Activated T-cell treated with anti-CD3 and anti-CD28 coated beads, Interleukin-2, amount 50 U/mL, for 48 hours (primary cell): ENCODE measurements at regions not wholly inside any gene's neighbourhood (a gene's known extent, or its start where the extent isn't known, plus 50 kb on each side); places are given as distances from the start of the nearest gene placed in this dataset.

Source experiments
- DNase-seq, 2 experiments: peaks; one replicate each; pipeline ENCODE4 v3.0.0-alpha.2; 2020

DNA sequence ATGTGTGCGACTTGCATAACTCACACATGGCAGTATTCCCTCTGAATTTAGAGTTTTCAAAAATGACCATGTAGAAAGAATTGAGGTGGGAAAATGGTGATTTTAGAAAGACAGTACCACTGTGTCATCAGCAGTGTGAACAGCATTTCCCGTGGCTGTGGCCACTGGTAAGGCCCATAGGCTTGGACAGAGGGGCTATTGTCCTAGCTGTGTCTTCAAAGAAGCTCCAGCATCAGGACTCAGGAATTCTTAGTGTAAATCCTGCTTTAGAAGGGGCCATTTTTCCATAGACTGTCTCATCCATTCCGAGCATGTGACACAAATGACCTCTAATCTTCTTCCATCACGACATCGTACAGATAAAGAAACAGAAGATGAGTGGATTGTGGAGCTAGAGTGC lies 119.3 kb upstream of the BACE2 start:
- DNase-seq: no peak

DNA sequence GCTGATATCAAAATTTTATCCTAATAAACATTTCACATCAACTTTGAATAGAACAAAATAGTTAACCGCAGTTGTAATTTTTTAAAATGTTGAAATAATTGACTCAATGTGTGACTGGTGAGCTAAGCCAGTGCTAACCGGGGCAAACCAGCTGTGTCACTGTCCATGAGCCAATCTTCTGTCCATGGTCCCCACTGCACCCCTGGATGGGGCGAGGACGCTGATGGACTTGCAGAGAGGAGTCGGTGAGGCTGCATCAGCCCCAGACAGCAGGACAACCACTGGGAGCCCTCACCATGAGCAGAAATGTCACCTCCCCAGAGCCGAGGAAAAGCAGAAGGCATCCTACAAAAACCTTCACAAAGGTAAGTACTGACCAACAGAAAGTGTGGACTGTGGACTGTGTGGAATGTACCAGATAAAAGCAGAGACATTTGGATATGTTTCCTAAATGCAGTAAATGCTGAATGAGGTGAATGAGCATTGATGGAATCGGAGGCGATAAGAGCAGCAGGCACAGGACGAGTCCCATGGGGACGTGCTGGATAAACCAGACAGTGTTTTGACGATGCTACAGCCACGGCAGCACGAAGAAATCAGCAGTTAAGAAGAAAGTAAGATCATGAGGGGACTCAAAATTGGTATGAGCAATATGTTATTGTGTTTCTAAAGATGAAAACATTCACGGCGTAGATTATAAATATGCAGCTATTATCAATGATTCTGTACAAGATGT lies 115.0 kb upstream of the BACE2 start:
- no peak for DNase-seq

DNA sequence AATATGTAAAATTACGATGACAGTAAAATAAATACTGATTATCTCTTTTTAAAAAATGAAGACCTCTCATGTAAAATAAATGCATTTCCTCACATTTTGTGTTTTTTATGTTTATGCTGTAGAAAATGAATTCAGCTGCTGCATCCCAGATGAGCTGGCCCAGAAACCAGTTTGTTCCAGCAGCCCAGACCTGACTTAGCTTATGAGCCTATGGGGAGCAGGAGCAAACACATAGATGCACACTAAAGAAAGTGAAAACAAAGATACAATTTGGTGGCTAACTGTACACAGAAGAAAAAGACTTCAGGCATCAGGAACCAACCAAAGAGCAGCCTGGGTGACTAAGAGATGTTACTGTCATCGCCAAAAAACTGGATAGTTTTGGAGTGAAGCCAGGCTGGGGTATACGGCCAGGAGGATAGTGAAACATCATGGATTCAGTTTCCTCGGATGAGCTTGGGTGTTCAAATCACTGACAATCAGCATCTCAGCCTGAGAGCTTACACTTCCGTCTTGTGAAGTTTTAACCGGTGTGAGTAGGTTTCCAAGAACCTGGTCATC lies 113.9 kb upstream of the BACE2 start:
- no peak for DNase-seq

DNA sequence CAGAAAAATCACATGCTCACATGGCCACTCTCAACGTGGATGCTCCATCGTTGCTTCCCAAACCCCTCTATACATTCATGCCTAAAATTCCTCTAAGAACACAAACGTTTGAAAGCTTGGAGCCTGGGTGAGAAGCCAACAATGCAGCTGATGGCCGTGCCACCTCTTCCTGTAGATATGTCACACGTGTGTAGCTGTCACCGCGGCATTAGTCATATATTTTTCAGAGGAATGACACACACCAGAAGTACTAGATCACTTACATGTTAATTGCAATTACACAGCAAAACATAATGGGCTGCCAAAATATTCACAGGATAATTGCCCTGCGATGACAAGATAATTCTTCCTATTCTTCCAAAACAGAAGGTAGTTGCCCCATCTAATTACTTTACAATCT lies 112.7 kb upstream of the BACE2 start:
- DNase-seq: no peak

DNA sequence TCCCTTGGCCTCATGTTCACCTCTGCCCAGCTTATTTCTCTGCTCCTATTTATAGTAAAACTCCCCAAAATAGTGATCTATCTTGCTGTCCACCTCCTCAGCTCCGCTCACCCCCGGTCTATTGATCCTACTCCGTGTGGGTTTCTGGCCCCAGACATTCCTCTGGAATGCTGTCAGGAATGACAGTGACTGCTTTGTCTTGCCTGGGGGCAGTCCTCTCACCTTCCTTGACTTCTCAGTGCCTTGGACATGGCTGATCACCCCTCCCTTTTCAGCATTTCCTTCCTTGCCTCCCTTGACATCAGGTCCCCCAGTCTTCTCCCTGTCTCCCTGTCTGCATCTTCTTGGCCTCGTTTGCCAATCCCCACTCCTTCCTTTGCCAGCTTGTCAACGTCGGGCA lies 108.1 kb upstream of the BACE2 start:
- no peak for DNase-seq

DNA sequence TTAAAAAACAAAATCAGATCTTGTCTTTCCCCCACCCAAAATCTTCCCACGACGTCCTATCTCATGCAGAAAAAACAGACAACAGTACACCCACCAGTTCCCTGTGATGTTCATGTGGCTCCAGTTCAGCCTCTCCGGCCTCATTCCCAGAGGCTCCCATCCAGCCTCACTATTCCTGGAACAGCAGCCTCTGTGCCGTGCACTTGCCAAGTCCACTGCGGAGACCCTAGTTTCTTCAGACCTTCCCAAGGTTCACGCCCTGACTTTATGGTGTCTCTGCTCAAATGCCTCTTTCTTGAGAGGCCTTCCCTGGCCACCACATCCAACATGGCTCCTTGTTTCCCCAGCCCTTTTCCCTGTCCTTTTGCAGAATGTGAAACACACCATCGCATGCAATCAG lies 106.3 kb upstream of the BACE2 start:
- no peak for DNase-seq

DNA sequence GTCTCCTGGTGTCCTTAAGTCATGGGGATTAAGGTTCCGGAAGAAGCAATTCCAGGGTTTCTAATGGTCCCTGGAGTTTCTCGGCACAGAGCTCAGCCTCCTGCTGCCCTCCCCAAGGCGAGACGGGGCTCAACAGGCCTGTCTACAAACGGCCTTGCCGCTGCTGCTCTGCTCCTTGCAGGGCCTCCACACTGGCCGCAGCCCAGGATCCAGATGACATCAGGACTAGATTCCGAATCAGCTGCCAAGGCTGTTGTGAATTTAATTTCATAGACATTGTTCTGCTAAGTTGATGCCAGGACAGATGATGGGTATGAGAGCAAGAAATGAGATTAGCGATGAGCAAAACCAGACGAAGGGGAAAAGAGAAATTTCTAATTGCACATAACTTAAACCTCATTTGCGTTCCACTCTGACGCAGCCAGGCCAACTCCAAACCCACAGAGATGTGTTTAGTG lies 103.6 kb upstream of the BACE2 start:
- no peak for DNase-seq

DNA sequence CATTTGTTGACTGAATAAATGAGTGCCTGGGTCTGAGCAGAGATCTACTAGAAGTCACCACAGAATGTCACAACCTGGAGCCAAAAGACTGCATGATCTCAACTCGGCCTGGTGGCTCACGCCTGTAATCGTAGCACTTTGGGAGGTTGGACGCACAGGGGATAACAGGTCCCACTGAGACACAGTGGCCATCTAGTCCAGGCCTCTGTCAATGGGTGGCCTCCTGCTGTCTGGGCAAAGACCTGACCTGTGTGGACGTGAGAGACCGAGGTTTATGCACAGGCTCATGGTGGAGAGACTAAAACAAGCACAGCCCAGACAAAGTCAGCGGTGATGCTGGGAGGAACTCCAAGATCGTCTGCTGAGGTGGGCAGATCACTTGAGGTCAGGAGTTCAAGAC lies 103.0 kb upstream of the BACE2 start:
- DNase-seq: no peak

DNA sequence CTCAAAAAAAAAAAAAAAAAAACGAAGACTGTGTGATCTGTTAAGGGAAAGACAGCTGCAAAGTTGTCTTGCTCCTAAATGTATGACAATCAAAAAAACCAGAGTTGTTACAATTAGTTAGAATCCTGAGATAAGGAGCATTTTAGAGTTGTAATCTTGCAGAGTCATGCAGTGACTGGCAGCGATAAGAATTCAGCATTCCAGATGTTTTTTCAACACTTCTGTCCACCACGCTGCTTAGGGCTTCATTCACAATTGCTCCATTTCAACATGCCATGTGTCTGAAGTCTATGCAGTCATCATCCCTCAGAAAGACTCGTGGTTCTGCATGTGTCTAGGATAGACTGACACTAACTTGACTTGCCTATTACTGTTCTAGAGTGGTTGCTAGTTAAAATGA lies 102.4 kb upstream of the BACE2 start:
- DNase-seq: no peak

DNA sequence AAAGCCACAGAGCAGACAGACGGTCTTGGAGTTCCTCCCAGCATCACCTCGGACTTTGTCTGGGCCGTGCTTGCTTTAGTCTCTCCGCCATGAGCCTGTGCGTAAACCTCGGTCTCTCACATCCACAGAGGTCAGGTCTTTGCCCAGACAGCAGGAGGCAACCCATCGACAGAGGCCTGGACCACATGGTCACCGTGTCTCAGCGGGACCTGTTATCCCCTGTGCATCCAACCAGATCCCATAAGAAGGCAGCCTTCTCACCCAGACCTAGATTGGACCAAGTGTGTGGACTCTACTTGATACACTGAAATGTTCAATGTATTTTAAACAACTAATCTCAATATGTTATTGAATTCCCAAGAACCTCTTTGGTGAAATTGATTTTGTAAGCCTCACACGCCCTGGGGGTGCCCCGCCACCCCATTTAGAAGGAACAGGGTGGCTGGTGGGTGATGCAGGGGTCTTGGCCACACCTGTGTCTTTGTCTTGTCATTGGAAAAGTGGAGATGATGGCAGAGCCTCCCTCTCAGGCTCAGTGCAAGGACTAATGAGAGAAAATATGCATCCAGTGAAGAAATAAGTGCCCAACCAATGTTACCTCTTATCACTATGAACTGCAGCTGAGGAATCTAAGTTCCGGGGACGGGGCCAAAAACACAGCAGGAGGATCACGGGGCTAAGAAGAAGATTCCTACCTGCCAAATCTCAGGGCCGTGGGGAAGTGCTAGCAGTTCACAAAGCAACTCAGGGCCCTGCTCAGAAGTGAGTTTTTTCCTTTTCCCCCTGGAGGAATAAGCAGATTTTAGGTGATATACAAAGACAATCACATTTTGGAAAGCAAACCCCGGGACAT lies 101.6 kb upstream of the BACE2 start:
- DNase-seq: no peak

DNA sequence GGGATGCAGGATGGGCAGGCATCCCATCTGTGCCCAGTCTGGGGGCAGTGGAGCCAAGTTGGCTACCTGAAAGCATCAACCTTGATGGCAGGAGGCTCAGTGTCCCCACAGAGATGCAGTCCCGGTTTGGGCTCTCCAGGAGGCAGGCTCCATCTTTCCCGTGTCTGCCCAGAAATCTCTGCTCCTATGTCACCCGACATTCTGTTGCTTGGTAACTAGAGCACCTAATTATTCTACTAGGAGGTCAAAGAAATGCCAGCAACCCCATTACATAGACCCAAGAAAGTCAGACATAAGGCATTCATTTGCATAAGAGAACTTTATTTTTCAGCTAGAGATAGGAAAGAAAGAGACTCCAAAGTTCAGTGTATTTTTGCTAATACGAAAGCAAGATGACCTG lies 100.3 kb upstream of the BACE2 start:
- no peak for DNase-seq

DNA sequence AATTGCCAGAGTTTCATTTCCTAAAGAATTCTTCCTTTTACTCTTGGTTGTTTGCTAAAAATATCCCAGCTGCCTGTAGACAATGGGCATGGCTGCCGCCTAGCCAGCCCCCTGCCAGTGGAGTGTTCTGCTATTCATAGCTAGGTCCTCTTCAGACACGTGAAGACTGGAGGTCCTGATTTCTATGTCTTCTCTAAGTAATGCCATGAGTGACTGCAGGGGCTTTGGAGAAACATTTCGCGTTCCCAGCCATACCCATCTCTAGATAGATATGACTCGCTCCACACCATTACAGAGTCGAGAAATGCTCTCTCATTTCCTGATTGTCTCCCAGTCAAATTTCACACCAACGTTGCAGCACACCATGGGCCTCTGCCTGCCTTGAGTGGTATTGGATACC lies 99.5 kb upstream of the BACE2 start:
- no peak for DNase-seq

DNA sequence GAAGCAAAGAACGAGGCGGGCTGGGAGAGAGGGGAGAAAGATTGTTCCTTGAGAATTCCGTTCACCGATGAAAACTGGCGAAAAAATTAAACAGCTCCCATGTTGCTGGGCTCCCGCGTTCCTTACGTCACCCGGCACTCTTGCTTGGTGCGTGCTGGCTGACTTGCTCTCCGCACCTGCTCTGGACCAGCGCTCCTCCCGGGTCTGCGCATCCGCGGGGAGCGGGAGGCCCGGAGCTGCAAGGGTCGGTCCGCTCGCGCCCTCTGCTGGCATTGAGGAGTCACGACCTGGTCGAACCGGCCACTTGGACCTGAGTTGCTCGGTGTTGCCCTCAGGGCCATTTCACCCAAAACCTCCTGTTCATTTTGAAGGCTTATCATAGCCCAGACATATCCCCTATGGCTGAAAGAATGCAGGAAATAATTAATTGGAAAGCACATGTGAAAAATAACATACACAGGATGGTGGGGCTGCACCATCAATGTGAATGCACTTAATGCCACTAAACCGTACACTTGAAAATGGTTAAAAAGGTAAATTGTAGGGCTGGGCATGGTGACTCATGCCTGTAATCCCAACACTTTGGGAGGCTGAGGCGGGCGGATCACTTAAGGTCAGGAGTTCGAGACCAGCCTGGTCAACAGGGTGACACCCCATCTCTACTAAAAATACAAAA lies 98.9 kb upstream of the BACE2 start:
- DNase-seq: peak; percentile 79 to 84

DNA sequence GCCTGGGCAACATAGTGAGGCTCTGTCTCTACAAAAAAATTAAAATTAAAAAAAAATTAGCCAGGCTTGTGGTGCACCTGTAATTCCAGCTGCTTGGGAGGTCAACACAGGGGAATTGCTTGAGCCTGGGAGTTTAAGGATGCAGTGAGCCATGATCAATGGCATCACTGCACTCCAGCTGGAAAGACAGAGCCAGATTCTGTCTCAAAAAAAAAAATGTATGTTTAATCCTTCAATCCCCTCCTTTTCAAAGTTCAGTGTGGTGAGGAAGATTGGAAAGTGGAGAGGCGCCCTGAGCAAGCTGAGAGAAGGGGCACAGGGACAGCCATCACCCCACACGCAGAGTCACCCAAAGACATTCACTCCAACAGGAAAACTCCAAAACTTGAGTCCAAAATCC lies 97.7 kb upstream of the BACE2 start:
- no peak for DNase-seq

DNA sequence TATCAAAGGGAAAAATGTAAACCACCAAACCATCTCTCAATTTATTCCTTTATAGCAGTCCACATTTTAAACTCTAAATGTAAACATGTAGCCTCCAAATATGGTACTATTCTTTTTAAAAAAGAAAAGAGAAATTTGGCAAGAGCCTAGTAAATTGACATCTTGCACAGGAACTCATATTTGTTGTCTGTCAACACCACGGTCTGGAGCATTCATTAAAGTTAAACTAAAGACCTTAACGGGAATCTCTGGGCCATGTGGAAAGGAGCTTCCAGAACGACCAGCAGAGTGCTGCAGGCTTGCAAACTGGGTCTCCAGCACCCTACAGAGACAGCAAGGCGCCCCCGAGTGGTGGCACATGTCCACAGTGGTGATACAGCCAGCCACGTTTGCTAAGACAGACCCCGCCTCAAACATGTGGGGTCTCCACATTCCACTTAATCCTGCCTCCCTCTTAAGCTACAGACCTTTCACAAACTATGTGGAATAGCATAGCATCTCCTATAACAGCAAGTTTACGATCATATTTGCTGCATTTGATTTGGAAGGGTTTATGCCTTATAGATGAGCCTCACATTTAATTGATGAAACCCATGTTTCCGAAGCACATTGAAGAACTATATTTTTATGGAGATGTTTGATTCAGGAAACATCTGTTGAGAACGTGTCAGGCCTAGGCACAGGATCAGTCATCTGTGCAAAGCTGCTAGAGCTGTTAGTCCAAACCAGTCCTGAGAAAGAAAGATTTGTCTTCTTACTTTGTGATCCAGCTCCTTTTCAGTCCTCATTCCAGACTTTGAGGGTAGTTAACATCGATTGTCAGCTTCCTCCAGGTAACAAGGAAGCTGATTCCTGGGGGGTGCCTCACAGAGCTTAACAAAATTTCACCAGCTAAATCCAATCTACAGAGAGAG lies 96.4 kb upstream of the BACE2 start:
- no peak for DNase-seq

DNA sequence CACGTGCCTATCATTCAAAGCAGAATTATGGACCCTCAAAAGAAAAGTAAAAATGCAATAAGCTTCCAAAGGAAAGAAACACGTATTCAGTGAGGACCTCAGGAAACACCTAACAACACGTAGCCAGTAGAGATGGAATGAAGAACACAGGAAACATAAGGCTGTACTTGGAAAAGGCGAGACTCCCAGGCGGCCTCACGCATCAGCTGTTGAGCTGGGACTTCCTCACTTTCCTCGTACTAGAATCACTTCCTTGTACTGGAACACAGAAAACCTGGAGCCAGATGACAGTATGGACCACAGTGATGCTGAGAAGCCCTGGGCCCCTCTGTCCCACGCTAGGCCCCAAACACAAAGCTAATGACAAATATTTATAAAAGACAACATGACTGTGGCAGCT lies 94.4 kb upstream of the BACE2 start:
- DNase-seq: no peak

DNA sequence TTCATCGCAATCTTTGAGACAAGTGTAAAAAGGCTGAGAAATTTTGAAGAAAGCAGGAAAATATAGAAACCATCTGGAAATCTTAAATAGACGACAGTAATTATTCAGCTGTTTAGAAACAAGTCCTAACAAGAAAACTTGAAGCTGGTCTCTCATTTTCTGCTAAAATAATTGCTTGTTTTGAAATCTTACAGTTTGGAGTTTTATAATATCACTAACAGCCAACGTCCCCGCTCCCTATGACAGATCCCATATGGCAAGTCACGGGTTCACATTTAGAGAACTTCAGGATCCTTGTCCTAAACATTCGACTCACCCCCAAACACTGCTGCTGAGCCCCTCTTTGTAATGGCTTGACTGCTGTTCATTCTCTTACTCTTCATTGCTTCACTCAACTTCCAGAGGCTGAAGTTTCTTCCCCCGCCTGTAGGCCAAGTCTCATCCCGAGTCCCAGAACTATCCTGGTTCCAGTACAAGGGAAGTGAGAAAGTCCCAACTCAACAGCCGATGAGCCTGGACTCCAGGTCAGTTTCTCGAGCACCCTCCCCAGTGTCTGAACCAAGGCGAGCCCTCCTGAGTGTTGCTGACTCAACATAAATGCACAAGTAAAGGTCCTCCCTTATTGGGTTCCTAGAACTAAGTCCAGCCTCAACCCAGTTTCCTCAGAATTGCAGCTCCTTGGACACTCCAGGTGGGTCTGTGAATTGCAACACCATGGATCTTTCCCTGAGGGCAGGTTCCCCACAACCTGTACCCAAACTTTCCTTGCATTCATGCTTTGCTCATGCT lies 93.4 kb upstream of the BACE2 start:
- no peak for DNase-seq

DNA sequence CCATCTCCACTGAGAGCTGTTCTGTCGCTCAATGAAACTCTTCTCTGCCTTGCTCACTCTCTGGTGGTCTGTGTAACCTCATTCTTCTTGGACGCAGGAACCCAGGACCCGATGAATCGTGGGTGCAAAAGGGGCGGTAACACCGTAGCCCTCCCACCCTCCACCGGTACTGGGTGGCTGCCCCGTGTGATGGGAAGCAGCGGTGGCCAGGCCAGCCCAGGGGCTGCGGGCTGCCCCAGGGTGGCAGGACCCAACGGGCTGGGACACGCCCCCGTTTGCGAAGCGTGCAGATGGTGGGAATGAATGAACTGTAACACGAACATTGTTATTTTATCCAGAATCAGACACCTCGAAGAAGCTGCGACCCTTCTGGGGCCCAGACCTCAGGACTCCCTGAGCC lies 92.3 kb upstream of the BACE2 start:
- no peak for DNase-seq

DNA sequence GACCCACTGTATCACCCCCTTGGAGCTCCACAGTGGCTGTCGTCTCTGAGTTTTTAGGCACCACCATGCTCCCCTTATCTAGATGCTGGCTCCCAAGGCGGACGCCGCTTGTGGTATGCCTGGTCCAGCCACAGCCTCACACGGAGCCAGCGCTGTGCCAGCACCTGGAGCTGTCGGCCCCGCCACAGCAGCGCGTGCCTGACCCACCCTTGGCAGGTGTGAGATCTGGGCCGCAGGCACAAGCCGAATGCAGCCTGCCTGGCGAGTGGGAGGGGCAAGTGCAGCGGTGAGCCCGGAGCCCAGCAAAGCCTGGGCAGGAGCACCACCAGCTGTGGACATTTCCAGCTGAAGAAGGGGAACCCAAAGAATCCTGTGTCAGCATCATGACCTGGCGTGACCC lies 91.9 kb upstream of the BACE2 start:
- no peak for DNase-seq

DNA sequence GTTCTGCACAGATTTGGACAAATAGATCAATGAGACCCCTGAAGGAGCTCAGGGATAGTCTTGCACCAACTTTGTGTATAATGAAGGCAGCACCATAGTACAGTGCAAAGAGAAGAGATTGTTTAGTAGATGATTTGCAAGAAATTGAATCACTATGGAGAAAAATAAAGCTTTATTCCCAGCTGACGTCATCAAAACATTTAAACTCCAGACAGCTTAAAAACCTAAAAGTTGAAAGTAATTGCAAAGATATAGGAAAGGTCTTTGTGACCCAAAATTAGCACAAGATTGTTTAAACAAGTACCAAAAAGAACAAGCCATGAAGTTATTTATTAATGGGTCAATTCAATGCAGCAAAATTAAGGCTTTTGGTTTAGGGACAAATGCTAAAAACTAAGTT lies 88.8 kb upstream of the BACE2 start:
- no peak for DNase-seq

DNA sequence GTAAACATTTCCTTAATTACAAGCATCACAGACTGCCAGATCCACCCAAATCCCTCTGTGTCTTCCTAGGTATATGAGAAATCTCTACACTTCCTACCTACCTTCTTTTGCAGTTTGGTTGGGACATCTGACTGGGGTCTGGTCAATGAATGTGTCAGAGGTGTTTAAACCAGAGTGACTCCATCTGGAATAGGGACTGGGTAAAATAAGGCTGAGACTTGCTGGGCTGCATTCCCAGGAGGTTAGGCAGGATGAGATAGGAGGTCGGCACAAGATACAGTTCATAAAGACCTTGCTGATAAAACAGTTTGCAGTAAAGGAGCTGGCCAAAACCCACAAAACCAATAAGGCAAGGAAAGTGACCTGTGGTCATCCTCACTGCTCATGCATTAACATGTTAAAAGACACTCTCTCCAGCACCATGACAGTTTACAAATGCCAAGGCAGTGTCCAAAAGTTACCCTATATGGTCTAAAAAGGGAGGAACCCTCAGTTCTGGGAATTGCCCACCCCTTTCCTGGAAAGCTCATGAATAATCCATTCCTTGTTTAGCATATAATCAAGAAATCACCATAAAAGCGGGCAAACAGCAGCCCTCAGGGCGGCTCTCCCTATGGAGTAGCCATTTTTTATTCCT lies 87.4 kb upstream of the BACE2 start:
- DNase-seq: no peak
